ENCODE measurements at regions not wholly inside any gene's neighbourhood (a gene's known extent, or its start where the extent isn't known, plus 50 kb on each side); places are given as distances from the start of the nearest gene placed in this dataset.

DNA sequence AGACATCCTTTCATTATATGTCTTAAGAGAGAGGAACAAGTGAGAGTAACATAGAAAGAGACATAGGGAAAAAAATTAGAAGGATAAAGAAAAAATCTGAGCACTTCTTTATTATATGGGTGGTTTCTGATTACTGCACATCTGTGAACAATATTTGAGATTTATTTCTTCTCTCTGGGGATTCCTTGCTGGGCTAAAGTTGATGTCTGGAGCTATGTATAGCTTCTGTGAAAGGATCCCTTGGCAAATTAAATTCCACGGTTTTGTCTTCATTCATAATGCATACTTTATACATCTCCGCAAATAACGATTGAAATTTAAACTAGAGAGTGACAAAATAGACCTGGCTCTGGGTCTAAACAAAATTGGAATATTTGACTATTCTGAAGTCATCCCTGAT, 232.2 kb upstream of the CTBP2 start:
- DNase-seq (ENCODE audit: low read depth, low spot score): no peak
- H3K4me3 ChIP-seq (ENCODE audit: low read depth, low read length): no peak overlapping the region
- in situ Hi-C loops (cut with HindIII; ENCODE audit: low sequenced_read_pairs): no loop called here
- TF ChIP-seq, protein P1, sequence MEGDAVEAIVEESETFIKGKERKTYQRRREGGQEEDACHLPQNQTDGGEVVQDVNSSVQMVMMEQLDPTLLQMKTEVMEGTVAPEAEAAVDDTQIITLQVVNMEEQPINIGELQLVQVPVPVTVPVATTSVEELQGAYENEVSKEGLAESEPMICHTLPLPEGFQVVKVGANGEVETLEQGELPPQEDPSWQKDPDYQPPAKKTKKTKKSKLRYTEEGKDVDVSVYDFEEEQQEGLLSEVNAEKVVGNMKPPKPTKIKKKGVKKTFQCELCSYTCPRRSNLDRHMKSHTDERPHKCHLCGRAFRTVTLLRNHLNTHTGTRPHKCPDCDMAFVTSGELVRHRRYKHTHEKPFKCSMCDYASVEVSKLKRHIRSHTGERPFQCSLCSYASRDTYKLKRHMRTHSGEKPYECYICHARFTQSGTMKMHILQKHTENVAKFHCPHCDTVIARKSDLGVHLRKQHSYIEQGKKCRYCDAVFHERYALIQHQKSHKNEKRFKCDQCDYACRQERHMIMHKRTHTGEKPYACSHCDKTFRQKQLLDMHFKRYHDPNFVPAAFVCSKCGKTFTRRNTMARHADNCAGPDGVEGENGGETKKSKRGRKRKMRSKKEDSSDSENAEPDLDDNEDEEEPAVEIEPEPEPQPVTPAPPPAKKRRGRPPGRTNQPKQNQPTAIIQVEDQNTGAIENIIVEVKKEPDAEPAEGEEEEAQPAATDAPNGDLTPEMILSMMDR (IDR thresholded peaks at IDR 0.05; ENCODE audit: low read depth, low read length): no peak

DNA sequence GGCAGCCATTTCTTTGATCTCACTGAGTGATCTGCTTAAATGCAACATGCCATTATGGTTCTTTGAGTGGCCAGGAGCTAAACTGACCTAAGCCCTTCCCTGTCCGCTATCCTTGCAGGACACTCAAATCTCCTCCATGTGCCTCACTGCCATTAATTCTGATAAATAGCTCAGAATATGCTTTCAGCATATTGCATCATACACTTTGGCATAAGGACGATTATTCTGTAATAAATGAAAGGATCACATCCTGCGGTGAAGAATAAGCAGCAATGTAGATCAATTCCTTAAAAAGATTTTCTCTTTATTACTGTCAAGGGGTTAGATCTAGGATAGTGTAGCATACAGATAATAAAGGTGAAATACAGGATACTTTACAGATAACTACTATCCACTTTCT, 231.8 kb upstream of the CTBP2 start:
- TF ChIP-seq, protein P1 (IDR thresholded peaks at IDR 0.05; ENCODE audit: low read depth, low read length): no peak

DNA sequence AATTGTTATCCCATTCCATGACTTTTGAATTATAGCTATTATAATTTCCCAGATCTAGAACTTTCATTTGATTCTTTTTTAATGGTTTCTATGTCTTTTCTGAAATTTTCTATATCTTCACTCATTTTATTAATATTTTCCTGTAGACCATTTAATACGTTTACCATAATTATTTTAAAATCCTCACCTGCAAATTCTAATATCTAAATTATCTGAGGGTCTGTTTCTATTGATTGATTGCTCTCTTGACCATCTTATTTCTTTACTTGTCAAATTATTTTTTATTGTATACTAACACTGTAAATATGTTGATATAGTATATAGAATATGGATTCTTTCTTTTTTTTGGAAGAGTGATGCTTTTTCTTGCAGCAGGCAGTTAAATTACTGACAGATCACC, 229.3 kb upstream of the CTBP2 start:
- DNase-seq (ENCODE audit: low read depth, low spot score): no peak
- TF ChIP-seq, protein P1 (IDR thresholded peaks at IDR 0.05; ENCODE audit: low read depth, low read length): no peak
- H3K4me3 ChIP-seq (ENCODE audit: low read depth, low read length): no peak overlapping the region
- in situ Hi-C loops (cut with HindIII; ENCODE audit: low sequenced_read_pairs): no loop called here

More for the DNA sequence above, 231.8 kb upstream of the CTBP2 start:
- in situ Hi-C loops (cut with HindIII; ENCODE audit: low sequenced_read_pairs): no loop called here
- H3K4me3 ChIP-seq (ENCODE audit: low read depth, low read length): no peak overlapping the region
- no peak for DNase-seq (ENCODE audit: low read depth, low spot score)

DNA sequence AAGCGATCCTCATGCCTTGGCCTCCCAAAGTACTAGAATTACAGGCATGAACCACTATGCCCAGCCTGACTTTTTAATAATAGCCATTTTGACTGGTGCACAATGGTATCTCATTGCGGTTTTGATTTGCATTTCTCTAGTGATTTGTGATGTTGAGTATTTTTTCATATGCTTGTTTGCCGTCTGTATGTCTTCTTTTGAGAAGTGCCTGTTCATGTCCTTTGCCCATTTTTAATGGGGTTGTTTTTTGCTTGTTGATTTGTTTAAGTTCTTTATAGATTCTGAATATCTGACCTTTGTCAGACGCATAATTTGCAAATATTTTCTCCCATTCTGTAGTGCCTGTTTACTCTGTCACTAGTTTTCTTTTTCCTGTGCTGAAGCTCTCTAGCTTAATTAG, 219.2 kb upstream of the CTBP2 start:
- no peak overlapping the region for H3K4me3 ChIP-seq (ENCODE audit: low read depth, low read length)
- in situ Hi-C loops (cut with HindIII; ENCODE audit: low sequenced_read_pairs): no loop called here
- TF ChIP-seq, protein P1 (IDR thresholded peaks at IDR 0.05; ENCODE audit: low read depth, low read length): no peak
- DNase-seq (ENCODE audit: low read depth, low spot score): no peak

DNA sequence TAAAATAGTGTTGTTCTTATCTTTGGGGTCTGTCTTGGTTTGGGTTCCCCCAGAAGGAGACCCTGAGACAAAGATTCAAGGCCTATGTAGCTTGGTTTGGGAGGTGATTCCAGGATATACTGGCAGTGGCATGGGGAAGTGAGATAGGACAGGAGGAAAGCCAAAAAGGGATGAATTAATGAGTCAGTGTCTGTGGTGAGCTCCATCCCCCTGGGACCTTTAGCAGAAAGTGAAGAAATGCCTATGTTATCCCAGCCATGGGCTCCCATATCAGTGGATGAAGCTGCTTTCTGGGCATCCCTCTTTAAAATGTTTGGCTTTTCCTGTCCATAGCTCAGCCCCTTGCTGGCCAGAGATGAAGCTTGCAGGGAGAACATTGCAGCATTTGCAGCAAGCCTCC, 217.0 kb upstream of the CTBP2 start:
- H3K4me3 ChIP-seq (ENCODE audit: low read depth, low read length): no peak overlapping the region
- in situ Hi-C loops (cut with HindIII; ENCODE audit: low sequenced_read_pairs): no loop called here
- TF ChIP-seq, protein P1 (IDR thresholded peaks at IDR 0.05; ENCODE audit: low read depth, low read length): no peak
- DNase-seq (ENCODE audit: low read depth, low spot score): no peak

DNA sequence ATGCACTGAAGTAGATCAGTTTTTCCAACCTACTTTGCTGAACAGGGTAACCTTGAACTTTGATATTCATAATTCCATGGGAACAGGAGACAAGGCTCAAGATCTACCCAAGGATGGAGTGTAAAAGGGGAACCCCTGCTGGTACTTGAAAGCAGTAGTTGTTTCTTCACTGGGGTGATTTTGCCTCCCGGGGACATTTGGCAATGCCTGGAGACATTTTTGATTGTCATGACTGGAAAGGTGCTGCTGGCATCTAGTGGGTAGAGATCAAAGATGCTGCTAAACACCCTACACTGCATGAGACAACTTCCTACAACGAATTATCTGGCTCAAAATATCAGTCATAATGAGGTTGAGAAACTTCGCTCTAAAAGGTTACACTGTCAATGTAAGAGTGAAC, 214.8 kb upstream of the CTBP2 start:
- in situ Hi-C loops (cut with HindIII; ENCODE audit: low sequenced_read_pairs): no loop called here
- TF ChIP-seq, protein P1 (IDR thresholded peaks at IDR 0.05; ENCODE audit: low read depth, low read length): no peak
- peak; percentile 3 for DNase-seq (ENCODE audit: low read depth, low spot score)
- no peak overlapping the region for H3K4me3 ChIP-seq (ENCODE audit: low read depth, low read length)

DNA sequence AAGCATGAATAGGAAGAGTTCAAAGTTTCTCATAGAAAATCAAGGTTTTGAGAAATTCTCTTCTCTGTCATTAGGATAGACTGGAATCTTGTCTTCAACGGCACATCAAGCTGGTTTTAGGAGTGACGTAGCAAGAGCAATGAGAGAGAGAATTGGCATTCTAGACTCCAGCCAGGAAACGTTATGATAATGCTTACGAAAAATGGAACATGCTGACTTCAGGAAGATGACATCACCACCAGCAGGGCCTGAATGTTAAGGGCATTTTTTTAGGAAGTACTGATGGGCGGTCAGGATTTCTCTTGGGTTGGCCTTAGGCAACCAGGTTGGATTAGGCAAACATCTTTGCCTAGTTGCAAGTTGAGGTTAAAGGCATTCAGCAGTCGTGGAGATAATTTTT, 213.2 kb upstream of the CTBP2 start:
- TF ChIP-seq, protein P1 (IDR thresholded peaks at IDR 0.05; ENCODE audit: low read depth, low read length): no peak
- in situ Hi-C loops (cut with HindIII; ENCODE audit: low sequenced_read_pairs): no loop called here
- no peak for DNase-seq (ENCODE audit: low read depth, low spot score)
- H3K4me3 ChIP-seq (ENCODE audit: low read depth, low read length): no peak overlapping the region
